WTC11 (cell line): ENCODE measurements at regions not wholly inside any gene's neighbourhood (a gene's known extent, or its start where the extent isn't known, plus 50 kb on each side); places are given as distances from the start of the nearest gene placed in this dataset.

Experiments used
- ATAC-seq: fragments of 200-7000 bp; cut with Tn5 transposase; 2 replicates; pipeline ENCODE4 v1.10.0; 2021; ENCODE audit warnings: mild to moderate bottlenecking, moderate library complexity
- CTCF ChIA-PET: fragments of 300-600 bp; sonication (Branson Sonifier 250); formaldehyde crosslinking; loops from one replicate; lab custom pipeline; 2021; ENCODE audit warnings: antibody characterized with exemption; lab: Charles Lee
- POLR2A ChIA-PET: fragments of 350-600 bp; sonication (Branson Sonifier 250); formaldehyde crosslinking; loops from one replicate; lab custom pipeline; 2021; ENCODE audit warnings: antibody characterized with exemption; lab: Charles Lee
- DNase-seq: peaks from one replicate; pipeline ENCODE4 v3.0.0; 2021; ENCODE audit warnings: low spot score
- H3K27ac Mint-ChIP-seq: 2 replicates; pipeline ENCODE4 v1.8.0; 2021; ENCODE audit warnings: mixed read lengths
- H3K27me3 Mint-ChIP-seq: 2 replicates; pipeline ENCODE4 v1.8.0; 2021; ENCODE audit warnings: low read depth, mild to moderate bottlenecking, moderate library complexity, mixed read lengths
- H3K36me3 Mint-ChIP-seq: 2 replicates; pipeline ENCODE4 v1.8.0; 2021; ENCODE audit warnings: mixed read lengths
- H3K4me1 Mint-ChIP-seq: 2 replicates; pipeline ENCODE4 v1.8.0; 2022; ENCODE audit warnings: mixed read lengths
- H3K4me3 Mint-ChIP-seq: 2 replicates; pipeline ENCODE4 v1.8.0; 2021; ENCODE audit warnings: mild to moderate bottlenecking, moderate library complexity, mixed read lengths
- H3K9me3 Mint-ChIP-seq: 2 replicates; pipeline ENCODE4 v1.8.0; 2021; ENCODE audit warnings: mixed read lengths
- FOXJ3 ChIP-seq: sonication (generic); formaldehyde crosslinking; IDR thresholded peaks from 2 replicates; pipeline ENCODE4 v1.9.0; 2021; ENCODE audit warnings: missing genetic modification reagents, mild to moderate bottlenecking, borderline replicate concordance
- FOXK1 ChIP-seq: sonication (generic); formaldehyde crosslinking; IDR thresholded peaks from 2 replicates; pipeline ENCODE4 v1.8.0; 2022; ENCODE audit warnings: mild to moderate bottlenecking, moderate library complexity, missing genetic modification reagents
- FOXP1 ChIP-seq: sonication (generic); formaldehyde crosslinking; IDR thresholded peaks from 2 replicates; pipeline ENCODE4 v1.8.0; 2022; ENCODE audit warnings: missing genetic modification reagents, mild to moderate bottlenecking, moderate library complexity, borderline replicate concordance
- GTF2I ChIP-seq: fragments of 250-450 bp; sonication (Bioruptor Pico); conservative IDR thresholded peaks from 2 replicates; pipeline ENCODE4 v1.4.0; 2021; ENCODE audit warnings: mild to moderate bottlenecking
- JUN ChIP-seq: sonication (generic); formaldehyde crosslinking; IDR thresholded peaks from 2 replicates; pipeline ENCODE4 v1.8.0; 2023; ENCODE audit warnings: mild to moderate bottlenecking, missing genetic modification reagents
- KAT7 ChIP-seq: sonication (generic); formaldehyde crosslinking; IDR thresholded peaks from 2 replicates; pipeline ENCODE4 v1.8.1; 2023; ENCODE audit warnings: missing genetic modification reagents, mild to moderate bottlenecking, borderline replicate concordance
- MAX ChIP-seq: sonication (generic); formaldehyde crosslinking; IDR thresholded peaks from 2 replicates; pipeline ENCODE4 v1.8.0; 2022; ENCODE audit warnings: mild to moderate bottlenecking, missing genetic modification reagents
- NFE2L1 ChIP-seq: sonication (generic); formaldehyde crosslinking; IDR thresholded peaks from 2 replicates; pipeline ENCODE4 v1.8.1; 2023; ENCODE audit warnings: missing genetic modification reagents
- SMAD4 ChIP-seq: sonication (generic); formaldehyde crosslinking; IDR thresholded peaks from 2 replicates; pipeline ENCODE4 v1.8.0; 2022; ENCODE audit warnings: mild to moderate bottlenecking, missing genetic modification reagents
- ZMAT4 ChIP-seq: fragments of 250-450 bp; sonication (Bioruptor Pico); IDR thresholded peaks from 2 replicates; pipeline ENCODE4 v1.9.0; 2021; ENCODE audit warnings: mild to moderate bottlenecking
- ZNF423 ChIP-seq: fragments of 250-450 bp; sonication (Bioruptor Pico); IDR thresholded peaks from 2 replicates; pipeline ENCODE4 v2.1.2; 2022; ENCODE audit warnings: mild to moderate bottlenecking, moderate library complexity
- ZNF532 ChIP-seq: fragments of 250-450 bp; sonication (Bioruptor Pico); IDR thresholded peaks from 2 replicates; pipeline ENCODE4 v1.9.0; 2021; ENCODE audit warnings: mild to moderate bottlenecking, borderline replicate concordance
- ZNF671 ChIP-seq: fragments of 250-450 bp; sonication (Bioruptor Pico); IDR thresholded peaks from 2 replicates; pipeline ENCODE4 v1.8.0; 2021; ENCODE audit warnings: mild to moderate bottlenecking
- TF ChIP-seq, protein P1 (sequence below): sonication (generic); formaldehyde crosslinking; IDR thresholded peaks from 2 replicates; pipeline ENCODE4 v1.8.0; 2023; ENCODE audit warnings: missing genetic modification reagents
- TF ChIP-seq, protein P2 (sequence below): sonication (generic); formaldehyde crosslinking; IDR thresholded peaks from 2 replicates; pipeline ENCODE4 v1.8.0; 2022; ENCODE audit warnings: missing genetic modification reagents

- Mint-ChIP-seq H3K36me3 (no peaks in the 10 kb centered on the region), H3K4me3 (no peak overlapping the region)
- no peak for DNase-seq
Measured at GRCh38 chr16:55399911-55400310, 75.9 kb downstream of the IRX6 start.

More at GRCh38 chr16:55399911-55400310, 75.9 kb downstream of the IRX6 start:
- ATAC-seq = no peak
- Mint-ChIP-seq H3K27ac (no peak overlapping the region), H3K4me1 (no peaks in the 10 kb centered on the region)
- POLR2A ChIA-PET = no interaction called here
- TF ChIP-seq ZMAT4 (no peak), NFE2L1 (CRISPR knock-in tag) (no peak), JUN (CRISPR knock-in tag) (no peak), GTF2I (no peak), SMAD4 (CRISPR knock-in tag) (no peak), FOXP1 (CRISPR knock-in tag) (no peak), KAT7 (CRISPR knock-in tag) (no peak), MAX (no peak), ZNF532 (CRISPR knock-in tag) (no peak), ZNF671 (CRISPR knock-in tag) (no peak), ZNF423 (no peak), FOXJ3 (CRISPR knock-in tag) (no peak), FOXK1 (CRISPR knock-in tag) (no peak)
- TF ChIP-seq, protein P1, sequence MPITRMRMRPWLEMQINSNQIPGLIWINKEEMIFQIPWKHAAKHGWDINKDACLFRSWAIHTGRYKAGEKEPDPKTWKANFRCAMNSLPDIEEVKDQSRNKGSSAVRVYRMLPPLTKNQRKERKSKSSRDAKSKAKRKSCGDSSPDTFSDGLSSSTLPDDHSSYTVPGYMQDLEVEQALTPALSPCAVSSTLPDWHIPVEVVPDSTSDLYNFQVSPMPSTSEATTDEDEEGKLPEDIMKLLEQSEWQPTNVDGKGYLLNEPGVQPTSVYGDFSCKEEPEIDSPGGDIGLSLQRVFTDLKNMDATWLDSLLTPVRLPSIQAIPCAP (CRISPR knock-in tag) = no peak
- TF ChIP-seq, protein P2, sequence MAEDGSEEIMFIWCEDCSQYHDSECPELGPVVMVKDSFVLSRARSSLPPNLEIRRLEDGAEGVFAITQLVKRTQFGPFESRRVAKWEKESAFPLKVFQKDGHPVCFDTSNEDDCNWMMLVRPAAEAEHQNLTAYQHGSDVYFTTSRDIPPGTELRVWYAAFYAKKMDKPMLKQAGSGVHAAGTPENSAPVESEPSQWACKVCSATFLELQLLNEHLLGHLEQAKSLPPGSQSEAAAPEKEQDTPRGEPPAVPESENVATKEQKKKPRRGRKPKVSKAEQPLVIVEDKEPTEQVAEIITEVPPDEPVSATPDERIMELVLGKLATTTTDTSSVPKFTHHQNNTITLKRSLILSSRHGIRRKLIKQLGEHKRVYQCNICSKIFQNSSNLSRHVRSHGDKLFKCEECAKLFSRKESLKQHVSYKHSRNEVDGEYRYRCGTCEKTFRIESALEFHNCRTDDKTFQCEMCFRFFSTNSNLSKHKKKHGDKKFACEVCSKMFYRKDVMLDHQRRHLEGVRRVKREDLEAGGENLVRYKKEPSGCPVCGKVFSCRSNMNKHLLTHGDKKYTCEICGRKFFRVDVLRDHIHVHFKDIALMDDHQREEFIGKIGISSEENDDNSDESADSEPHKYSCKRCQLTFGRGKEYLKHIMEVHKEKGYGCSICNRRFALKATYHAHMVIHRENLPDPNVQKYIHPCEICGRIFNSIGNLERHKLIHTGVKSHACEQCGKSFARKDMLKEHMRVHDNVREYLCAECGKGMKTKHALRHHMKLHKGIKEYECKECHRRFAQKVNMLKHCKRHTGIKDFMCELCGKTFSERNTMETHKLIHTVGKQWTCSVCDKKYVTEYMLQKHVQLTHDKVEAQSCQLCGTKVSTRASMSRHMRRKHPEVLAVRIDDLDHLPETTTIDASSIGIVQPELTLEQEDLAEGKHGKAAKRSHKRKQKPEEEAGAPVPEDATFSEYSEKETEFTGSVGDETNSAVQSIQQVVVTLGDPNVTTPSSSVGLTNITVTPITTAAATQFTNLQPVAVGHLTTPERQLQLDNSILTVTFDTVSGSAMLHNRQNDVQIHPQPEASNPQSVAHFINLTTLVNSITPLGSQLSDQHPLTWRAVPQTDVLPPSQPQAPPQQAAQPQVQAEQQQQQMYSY = no peak
- TF ChIP-seq, all 79 proteins: peak for 0
- CTCF ChIA-PET = no interaction called here
- Mint-ChIP-seq H3K27me3 (peaks cover 4% of the 10 kb centered on the region; the same call in 1 of the 2 replicates), H3K9me3 (no peaks in the 10 kb centered on the region)
